ENCODE measurements at regions not wholly inside any gene's neighbourhood (a gene's known extent, or its start where the extent isn't known, plus 50 kb on each side); places are given as distances from the start of the nearest gene placed in this dataset.

- no peaks in the 10 kb centered on the region for H3K36me3 ChIP-seq (ENCODE audit: control insufficient read depth in 2 of 2, extremely low read depth in 1 of 2, insufficient read depth in 2 of 2, low read length in 2 of 2)
These were observed 114.7 kb upstream of the OTUD4 start for GRCh38 chr4:145295122-145295521.

GRCh38 chr4:145293658-145294057 lies 113.3 kb upstream of the OTUD4 start:
- H3K36me3 ChIP-seq (ENCODE audit: control insufficient read depth in 2 of 2, extremely low read depth in 1 of 2, insufficient read depth in 2 of 2, low read length in 2 of 2): no peaks in the 10 kb centered on the region
- TF ChIP-seq FOS (IDR thresholded peaks at IDR 0.05; ENCODE audit: borderline replicate concordance, insufficient read depth, low read length) (no peak), MAX (IDR thresholded peaks at IDR 0.05; ENCODE audit: insufficient read depth, insufficient read length) (no peak), JUN (IDR thresholded peaks at IDR 0.05; ENCODE audit: borderline replicate concordance, insufficient read depth, insufficient read length, low read depth) (no peak), MYC (IDR thresholded peaks at IDR 0.05; ENCODE audit: low read depth, low read length) (no peak)
- H3K27me3 ChIP-seq (ENCODE audit: control insufficient read depth in 2 of 2, insufficient read depth in 2 of 2, low read length in 2 of 2): peaks cover 0 to 1% of the 10 kb centered on the region in 2 experiments
- no peak overlapping the region for H3K9ac ChIP-seq (replicated peaks; ENCODE audit: extremely low read depth, insufficient read depth, low read length)
- H3K27ac ChIP-seq (ENCODE audit: insufficient read depth, low read depth, low read length): no peak overlapping the region
- no peaks in the 10 kb centered on the region for H3K4me1 ChIP-seq (ENCODE audit: control insufficient read depth, extremely low read depth, insufficient read depth, low read length)
- H3K9me3 ChIP-seq (replicated peaks; ENCODE audit: control insufficient read depth, insufficient read depth, low read length): no peaks in the 10 kb centered on the region
- DNase-seq (ENCODE audit: low read depth, low spot score) (no peak), FAIRE-seq (no peak)
- CTCF ChIA-PET: interaction anchor here (1.2 to 1.4 kb wide), 4 partner anchors 9 to 264 kb away, joined by 3 to 4 read pairs (median 3); no protein-coding TSS in a partner anchor
- intact Hi-C loops (cut with micrococcal nuclease): no loop called here
- dilution Hi-C loops (cut with MboI; ENCODE audit: extremely low pct_ligation_motif_present, low sequenced_read_pairs): no loop called here
- no peaks in the 10 kb centered on the region for H3K9me1 ChIP-seq (replicated peaks; ENCODE audit: control insufficient read depth, extremely low read depth, insufficient read depth, low read length)
- BruUV-seq (replicated peaks): no TSS peak
- POLR2A ChIA-PET: no interaction called here
- H2AFZ ChIP-seq (ENCODE audit: low read depth, low read length): no peak overlapping the region
- no peak overlapping the region for H3K4me2 ChIP-seq (ENCODE audit: insufficient read depth, low read length)
- H4K20me1 ChIP-seq (replicated peaks; ENCODE audit: control insufficient read depth, extremely low read depth, insufficient read depth, low read length): no peaks in the 10 kb centered on the region
- H3K4me3 ChIP-seq (replicated peaks in 1 of 3; ENCODE audit: insufficient read depth in 1 of 3, low read depth in 1 of 3, low read length in 3 of 3): no peak overlapping the region
- H3K79me2 ChIP-seq (ENCODE audit: control insufficient read depth, insufficient read depth, low read length): no peaks in the 10 kb centered on the region

More at GRCh38 chr4:145295122-145295521, 114.7 kb upstream of the OTUD4 start:
- no peak overlapping the region for H3K4me3 ChIP-seq (replicated peaks in 1 of 3; ENCODE audit: insufficient read depth in 1 of 3, low read depth in 1 of 3, low read length in 3 of 3)
- intact Hi-C loops (cut with micrococcal nuclease): no loop called here
- no peaks in the 10 kb centered on the region for H3K4me1 ChIP-seq (ENCODE audit: control insufficient read depth, extremely low read depth, insufficient read depth, low read length)
- H3K4me2 ChIP-seq (ENCODE audit: insufficient read depth, low read length): no peak overlapping the region
- FAIRE-seq (no peak), DNase-seq (ENCODE audit: low read depth, low spot score) (no peak)
- no peaks in the 10 kb centered on the region for H4K20me1 ChIP-seq (replicated peaks; ENCODE audit: control insufficient read depth, extremely low read depth, insufficient read depth, low read length)
- POLR2A ChIA-PET: no interaction called here
- no peak for TF ChIP-seq GATA2 (IDR thresholded peaks at IDR 0.05; ENCODE audit: insufficient read depth, insufficient read length, low read depth, low read length)
- H3K79me2 ChIP-seq (ENCODE audit: control insufficient read depth, insufficient read depth, low read length): no peaks in the 10 kb centered on the region
- no peaks in the 10 kb centered on the region for H3K9me3 ChIP-seq (replicated peaks; ENCODE audit: control insufficient read depth, insufficient read depth, low read length)
- H3K9me1 ChIP-seq (replicated peaks; ENCODE audit: control insufficient read depth, extremely low read depth, insufficient read depth, low read length): no peaks in the 10 kb centered on the region
- no TSS peak for BruUV-seq (replicated peaks)
- no peak overlapping the region for H3K9ac ChIP-seq (replicated peaks; ENCODE audit: extremely low read depth, insufficient read depth, low read length)
- no peak overlapping the region for H3K27ac ChIP-seq (ENCODE audit: insufficient read depth, low read depth, low read length)
- H3K27me3 ChIP-seq (ENCODE audit: control insufficient read depth in 2 of 2, insufficient read depth in 2 of 2, low read length in 2 of 2): peaks cover 0 to 1% of the 10 kb centered on the region in 2 experiments
- CTCF ChIA-PET: no interaction called here
- H2AFZ ChIP-seq (ENCODE audit: low read depth, low read length): no peak overlapping the region
- dilution Hi-C loops (cut with MboI; ENCODE audit: extremely low pct_ligation_motif_present, low sequenced_read_pairs): no loop called here

All from endothelial cell of umbilical vein (primary cell).